ENCODE measurements at regions not wholly inside any gene's neighbourhood (a gene's known extent, or its start where the extent isn't known, plus 50 kb on each side); places are given as distances from the start of the nearest gene placed in this dataset.

DNA sequence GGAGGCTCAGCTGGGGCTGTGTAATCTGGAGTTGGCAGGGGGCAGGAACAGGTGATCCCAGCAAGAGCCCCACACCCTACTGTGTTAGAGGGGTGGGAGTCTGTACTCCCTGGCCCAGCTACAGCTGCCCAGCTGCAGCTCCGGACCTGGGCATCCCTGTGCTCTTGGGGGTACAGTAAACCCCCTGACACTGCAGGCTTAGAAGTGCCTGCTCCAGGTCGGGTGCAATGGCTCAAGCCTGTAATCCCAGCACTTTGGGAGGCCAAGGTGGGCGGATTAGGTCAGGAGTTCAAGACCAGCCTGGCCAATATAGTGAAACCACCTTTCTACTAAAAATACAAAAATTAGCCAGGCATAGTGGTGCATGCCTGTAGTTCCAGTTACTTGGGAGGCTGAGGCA is 1228.6 kb upstream of the EYS start:
- H3K36me3 ChIP-seq (ENCODE audit: insufficient read depth in 1 of 2, low read depth in 1 of 2): no peaks in the 10 kb centered on the region
- TF ChIP-seq, protein P1, sequence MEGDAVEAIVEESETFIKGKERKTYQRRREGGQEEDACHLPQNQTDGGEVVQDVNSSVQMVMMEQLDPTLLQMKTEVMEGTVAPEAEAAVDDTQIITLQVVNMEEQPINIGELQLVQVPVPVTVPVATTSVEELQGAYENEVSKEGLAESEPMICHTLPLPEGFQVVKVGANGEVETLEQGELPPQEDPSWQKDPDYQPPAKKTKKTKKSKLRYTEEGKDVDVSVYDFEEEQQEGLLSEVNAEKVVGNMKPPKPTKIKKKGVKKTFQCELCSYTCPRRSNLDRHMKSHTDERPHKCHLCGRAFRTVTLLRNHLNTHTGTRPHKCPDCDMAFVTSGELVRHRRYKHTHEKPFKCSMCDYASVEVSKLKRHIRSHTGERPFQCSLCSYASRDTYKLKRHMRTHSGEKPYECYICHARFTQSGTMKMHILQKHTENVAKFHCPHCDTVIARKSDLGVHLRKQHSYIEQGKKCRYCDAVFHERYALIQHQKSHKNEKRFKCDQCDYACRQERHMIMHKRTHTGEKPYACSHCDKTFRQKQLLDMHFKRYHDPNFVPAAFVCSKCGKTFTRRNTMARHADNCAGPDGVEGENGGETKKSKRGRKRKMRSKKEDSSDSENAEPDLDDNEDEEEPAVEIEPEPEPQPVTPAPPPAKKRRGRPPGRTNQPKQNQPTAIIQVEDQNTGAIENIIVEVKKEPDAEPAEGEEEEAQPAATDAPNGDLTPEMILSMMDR (IDR thresholded peaks at IDR 0.05): no peak
- intact Hi-C loops (cut with DNase I): no loop called here

DNA sequence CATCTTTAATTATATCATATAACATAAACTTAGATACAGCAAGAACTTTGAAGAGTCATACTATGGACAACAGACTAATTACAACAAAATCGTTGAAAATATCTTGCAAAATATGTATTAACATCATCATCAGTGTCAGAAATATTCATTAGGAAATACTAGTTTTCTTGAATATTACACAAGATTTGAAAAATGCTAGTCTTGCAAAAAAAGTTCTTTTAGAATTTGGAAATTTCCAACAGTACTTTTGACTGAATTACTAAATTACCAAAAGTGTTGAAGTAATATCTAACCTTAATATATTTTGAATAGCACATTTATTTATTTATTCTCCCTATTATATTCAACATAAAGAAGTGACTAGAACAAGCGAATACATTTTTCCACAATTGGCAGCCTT is 1224.8 kb upstream of the EYS start:
- H3K4me1 ChIP-seq: no peaks in the 10 kb centered on the region
- H3K36me3 ChIP-seq (ENCODE audit: insufficient read depth in 1 of 2, low read depth in 1 of 2): no peaks in the 10 kb centered on the region
- no peak overlapping the region for H3K27ac ChIP-seq
- 67 to 71% (median 70%) methylated on average over 2 of the region's 2 CpGs for WGBS, 3 donors
- no peaks in the 10 kb centered on the region for H3K9me3 ChIP-seq
- DNase-seq (no peak), ATAC-seq (no peak)
- H3K27me3 ChIP-seq (ENCODE audit: insufficient read depth in 3 of 3, low read length in 2 of 3): no peaks in the 10 kb centered on the region
- intact Hi-C loops (cut with DNase I): no loop called here
- TF ChIP-seq, protein P1 (IDR thresholded peaks at IDR 0.05): no peak
- H3K4me3 ChIP-seq: no peak overlapping the region

More for the DNA sequence above, 1228.6 kb upstream of the EYS start:
- Histone ChIP-seq H3K27ac (no peak overlapping the region), H3K4me1 (no peaks in the 10 kb centered on the region), H3K27me3 (ENCODE audit: insufficient read depth in 3 of 3, low read length in 2 of 3) (no peaks in the 10 kb centered on the region), H3K9me3 (no peaks in the 10 kb centered on the region), H3K4me3 (no peak overlapping the region)
- ATAC-seq: no peak
- WGBS, 3 donors: 60 to 79% (median 66%) methylated on average over 3 of the region's 3 CpGs
- no peak for DNase-seq

DNA sequence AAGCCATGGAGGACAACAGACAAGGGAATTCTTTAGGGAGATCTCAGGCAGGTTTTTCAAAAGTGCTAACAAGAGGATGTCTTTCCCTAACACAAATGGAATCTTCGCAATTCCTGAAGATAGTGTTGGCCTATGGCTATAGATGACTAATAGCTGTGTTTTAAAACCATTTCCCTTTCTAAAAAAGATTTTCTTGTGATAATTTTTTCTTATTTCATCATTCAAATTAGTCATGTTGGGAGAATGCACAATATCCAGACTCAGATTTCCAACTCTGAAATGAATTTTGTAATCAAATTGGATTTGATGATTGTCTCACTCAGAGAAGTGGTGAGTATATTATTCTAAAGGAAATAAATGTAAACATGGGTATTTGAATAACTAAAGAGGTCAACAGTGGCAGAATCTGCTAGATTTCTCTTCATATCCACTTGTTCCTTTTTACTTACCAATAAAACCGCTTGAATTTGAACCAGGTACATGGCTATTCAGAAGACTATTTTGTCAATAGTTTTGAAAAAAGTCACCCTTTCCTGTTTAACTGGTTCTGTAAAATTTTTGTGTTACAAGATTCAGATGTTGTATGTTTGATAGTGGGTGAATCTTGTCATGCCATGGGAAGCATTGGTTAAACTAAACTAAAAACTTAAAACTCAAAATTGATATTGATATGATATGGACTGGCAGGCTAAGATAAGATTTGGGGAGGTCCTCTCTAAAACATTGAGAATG is 1223.7 kb upstream of the EYS start:
- Histone ChIP-seq H3K27me3 (ENCODE audit: insufficient read depth in 3 of 3, low read length in 2 of 3) (no peaks in the 10 kb centered on the region), H3K4me1 (no peaks in the 10 kb centered on the region), H3K4me3 (no peak overlapping the region), H3K36me3 (ENCODE audit: insufficient read depth in 1 of 2, low read depth in 1 of 2) (no peaks in the 10 kb centered on the region), H3K27ac (no peak overlapping the region), H3K9me3 (peaks cover 6% of the 10 kb centered on the region)
- TF ChIP-seq, protein P1 (IDR thresholded peaks at IDR 0.05): no peak
- intact Hi-C loops (cut with DNase I): no loop called here
- 72 to 85% (median 76%) methylated on average over 2 of the region's 2 CpGs for WGBS, 3 donors
- ATAC-seq (no peak), DNase-seq (no peak)

DNA sequence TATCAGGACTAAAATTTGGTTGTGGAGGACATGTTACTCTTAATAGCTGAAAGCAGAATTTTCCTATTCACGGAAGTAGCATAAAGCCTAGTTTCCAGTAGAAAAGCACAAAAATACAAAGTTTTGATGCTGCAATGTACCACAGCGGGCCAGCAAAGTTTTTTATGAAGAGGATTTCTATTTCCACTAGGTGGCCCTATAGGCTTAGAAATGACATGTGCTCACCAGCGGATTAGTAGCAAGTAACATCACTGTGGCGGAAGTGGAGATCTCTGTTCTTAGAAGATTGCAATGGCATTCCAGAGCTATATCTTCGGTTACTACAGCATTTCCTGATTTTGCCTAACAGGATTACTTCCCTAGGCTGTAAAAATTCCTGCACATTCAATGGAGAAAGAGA is 1219.0 kb upstream of the EYS start:
- H3K9me3 ChIP-seq: peaks cover 11% of the 10 kb centered on the region
- no peak for ATAC-seq
- DNase-seq: no peak
- no peaks in the 10 kb centered on the region for H3K36me3 ChIP-seq (ENCODE audit: insufficient read depth in 1 of 2, low read depth in 1 of 2)
- no peak overlapping the region for H3K4me3 ChIP-seq
- TF ChIP-seq, protein P1 (IDR thresholded peaks at IDR 0.05): no peak
- whole genome bisulfite sequencing, 3 donors: 88 to 92% (median 89%) methylated on average over 5 of the region's 5 CpGs
- H3K4me1 ChIP-seq: no peaks in the 10 kb centered on the region
- H3K27me3 ChIP-seq (ENCODE audit: insufficient read depth in 3 of 3, low read length in 2 of 3): no peaks in the 10 kb centered on the region
- intact Hi-C loops (cut with DNase I): no loop called here
- no peak overlapping the region for H3K27ac ChIP-seq

DNA sequence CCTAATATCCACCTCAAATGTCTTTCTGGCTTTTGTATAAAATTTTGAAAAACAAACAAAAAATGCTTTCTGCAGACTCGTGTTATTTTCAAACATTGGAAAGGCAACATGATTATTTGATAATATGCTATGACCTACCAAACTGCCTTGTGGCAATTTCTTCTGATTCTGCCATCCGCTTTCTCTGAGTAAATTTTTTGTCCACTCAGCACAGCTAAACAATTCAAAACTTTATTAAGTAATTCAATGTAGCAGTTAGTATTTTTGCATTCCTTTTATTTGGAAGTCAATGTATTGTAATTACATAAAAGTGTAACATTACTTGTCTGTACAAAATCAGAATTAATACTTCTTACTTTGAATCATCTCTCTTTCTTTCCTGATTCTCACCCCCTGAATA is 1206.6 kb upstream of the EYS start:
- Histone ChIP-seq H3K27me3 (ENCODE audit: insufficient read depth in 3 of 3, low read length in 2 of 3) (no peaks in the 10 kb centered on the region), H3K9me3 (no peaks in the 10 kb centered on the region), H3K27ac (no peak overlapping the region), H3K4me1 (no peaks in the 10 kb centered on the region), H3K4me3 (no peak overlapping the region), H3K36me3 (ENCODE audit: insufficient read depth in 1 of 2, low read depth in 1 of 2) (no peaks in the 10 kb centered on the region)
- DNase-seq (no peak), ATAC-seq (no peak)
- TF ChIP-seq, protein P1 (IDR thresholded peaks at IDR 0.05): no peak
- intact Hi-C loops (cut with DNase I): no loop called here
- WGBS, 3 donors: 64 to 79% (median 75%) methylated on average over 2 of the region's 2 CpGs
